HL-60 (cell line): ENCODE measurements at regions not wholly inside any gene's neighbourhood (a gene's known extent, or its start where the extent isn't known, plus 50 kb on each side); places are given as distances from the start of the nearest gene placed in this dataset.
A peak's percentile ranks its signal among the peaks of the same experiment; 100 is the strongest.

Experiments used
- CTCF ChIP-seq: IDR thresholded peaks from one replicate; pipeline ENCODE4 v1.5.1; 2011; ENCODE audit warnings: low read length, control low read depth, inconsistent platforms; ENCODE audit not compliant: insufficient read depth
- GABPA ChIP-seq: IDR thresholded peaks from 2 replicates; pipeline ENCODE4 v1.6.1; 2012; ENCODE audit warnings: low read depth
- POLR2AphosphoS5 ChIP-seq: IDR thresholded peaks from 2 replicates; pipeline ENCODE4 v1.6.1; 2012; ENCODE audit warnings: low read depth
- REST ChIP-seq: IDR thresholded peaks from 2 replicates; pipeline ENCODE4 v1.6.1; 2012; ENCODE audit warnings: low read depth; ENCODE audit not compliant: insufficient replicate concordance
- SPI1 ChIP-seq: IDR thresholded peaks from 2 replicates; pipeline ENCODE4 v1.6.1; 2012; ENCODE audit warnings: low read depth, mild to moderate bottlenecking, borderline replicate concordance

GRCh38 chr3:167102071-167102470 is 278.0 kb downstream of the ZBBX start:
- TF ChIP-seq CTCF (peak; percentile 4), REST (no peak), POLR2AphosphoS5 (no peak), GABPA (no peak), SPI1 (no peak)
